ENCODE measurements at regions not wholly inside any gene's neighbourhood (a gene's known extent, or its start where the extent isn't known, plus 50 kb on each side); places are given as distances from the start of the nearest gene placed in this dataset.

DNA sequence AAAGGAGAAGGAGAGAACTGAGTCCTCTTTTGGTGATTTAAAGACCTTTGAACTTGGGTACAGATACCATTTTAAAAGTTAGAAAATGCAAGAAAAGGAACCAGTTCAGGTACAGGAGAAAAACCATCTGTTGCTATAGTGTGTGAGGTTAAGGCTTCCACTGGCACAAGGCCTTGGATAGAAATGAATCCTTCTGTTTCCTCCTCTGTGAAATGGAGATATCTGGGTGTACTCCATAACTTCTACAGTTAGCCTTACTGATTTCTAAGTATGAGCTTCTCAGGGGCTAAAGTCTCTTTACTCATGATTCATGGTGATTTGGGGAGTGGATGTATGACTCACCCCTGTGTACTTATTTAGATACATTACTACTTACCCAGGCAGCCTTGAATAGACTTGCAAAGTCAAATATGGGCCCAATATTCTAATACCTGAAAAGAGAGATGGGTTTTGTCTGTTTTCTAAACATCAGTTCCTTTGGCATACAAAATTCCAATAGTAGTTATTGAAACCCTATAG lies 117.2 kb upstream of the ADO start:
- DNase-seq: no peak
- Histone ChIP-seq H3K27ac (no peak overlapping the region), H3K4me1 (no peaks in the 10 kb centered on the region), H3K36me3 (replicated peaks in 1 of 2; ENCODE audit: insufficient read depth in 1 of 2, low read depth in 2 of 2) (no peaks in the 10 kb centered on the region), H3K4me3 (no peak overlapping the region), H3K9me3 (no peaks in the 10 kb centered on the region), H3K27me3 (no peaks in the 10 kb centered on the region)
- intact Hi-C loops (cut with DNase I): no loop called here
- TF ChIP-seq, protein P1, sequence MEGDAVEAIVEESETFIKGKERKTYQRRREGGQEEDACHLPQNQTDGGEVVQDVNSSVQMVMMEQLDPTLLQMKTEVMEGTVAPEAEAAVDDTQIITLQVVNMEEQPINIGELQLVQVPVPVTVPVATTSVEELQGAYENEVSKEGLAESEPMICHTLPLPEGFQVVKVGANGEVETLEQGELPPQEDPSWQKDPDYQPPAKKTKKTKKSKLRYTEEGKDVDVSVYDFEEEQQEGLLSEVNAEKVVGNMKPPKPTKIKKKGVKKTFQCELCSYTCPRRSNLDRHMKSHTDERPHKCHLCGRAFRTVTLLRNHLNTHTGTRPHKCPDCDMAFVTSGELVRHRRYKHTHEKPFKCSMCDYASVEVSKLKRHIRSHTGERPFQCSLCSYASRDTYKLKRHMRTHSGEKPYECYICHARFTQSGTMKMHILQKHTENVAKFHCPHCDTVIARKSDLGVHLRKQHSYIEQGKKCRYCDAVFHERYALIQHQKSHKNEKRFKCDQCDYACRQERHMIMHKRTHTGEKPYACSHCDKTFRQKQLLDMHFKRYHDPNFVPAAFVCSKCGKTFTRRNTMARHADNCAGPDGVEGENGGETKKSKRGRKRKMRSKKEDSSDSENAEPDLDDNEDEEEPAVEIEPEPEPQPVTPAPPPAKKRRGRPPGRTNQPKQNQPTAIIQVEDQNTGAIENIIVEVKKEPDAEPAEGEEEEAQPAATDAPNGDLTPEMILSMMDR (IDR thresholded peaks at IDR 0.05): no peak
- TF ChIP-seq POLR2A (IDR thresholded peaks at IDR 0.05): no peak
- no peak for ATAC-seq

DNA sequence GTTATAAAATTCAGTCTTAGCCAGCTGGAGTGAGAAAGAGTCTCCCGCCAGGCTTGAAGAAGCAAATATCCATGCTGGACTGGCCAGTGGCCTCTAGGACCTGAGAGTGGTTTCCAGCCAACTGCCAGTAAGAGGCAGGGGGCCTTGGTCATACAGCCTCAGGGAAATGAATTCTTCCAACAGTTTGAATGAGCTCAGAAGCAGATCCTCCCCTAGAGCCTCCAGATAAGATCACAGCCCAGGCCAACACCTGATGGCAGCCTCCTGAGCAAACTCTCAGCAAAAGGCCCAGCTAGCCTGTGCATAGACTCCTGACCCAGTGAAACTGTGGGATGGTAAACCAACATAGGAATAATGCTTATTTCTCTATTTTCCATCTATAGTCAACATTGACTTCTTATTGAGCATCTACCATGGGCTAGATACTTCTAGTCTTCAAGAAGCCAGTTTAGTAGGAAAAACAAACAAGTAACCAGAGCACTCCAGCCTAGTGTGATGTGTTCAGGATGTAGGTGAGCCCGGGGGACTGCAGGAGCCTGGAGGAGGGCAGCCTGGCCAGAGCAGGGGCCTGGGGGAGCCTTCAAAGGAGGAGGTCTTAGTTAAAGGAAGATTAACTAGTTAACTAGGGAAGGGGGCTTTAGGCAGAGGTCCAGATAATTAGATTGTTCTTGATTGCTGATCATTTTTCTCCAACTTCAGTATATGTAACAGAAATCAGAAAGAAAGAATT lies 115.4 kb upstream of the ADO start:
- H3K4me3 ChIP-seq: no peak overlapping the region
- TF ChIP-seq POLR2A (IDR thresholded peaks at IDR 0.05): no peak
- intact Hi-C loops (cut with DNase I): no loop called here
- DNase-seq (no peak), ATAC-seq (no peak)
- no peaks in the 10 kb centered on the region for H3K9me3 ChIP-seq
- no peaks in the 10 kb centered on the region for H3K4me1 ChIP-seq
- 60 to 62% methylated on average over 2 of the region's 2 CpGs for WGBS, 2 donors
- no peak overlapping the region for H3K27ac ChIP-seq
- H3K36me3 ChIP-seq (replicated peaks in 1 of 2; ENCODE audit: insufficient read depth in 1 of 2, low read depth in 2 of 2): no peaks in the 10 kb centered on the region
- no peaks in the 10 kb centered on the region for H3K27me3 ChIP-seq

DNA sequence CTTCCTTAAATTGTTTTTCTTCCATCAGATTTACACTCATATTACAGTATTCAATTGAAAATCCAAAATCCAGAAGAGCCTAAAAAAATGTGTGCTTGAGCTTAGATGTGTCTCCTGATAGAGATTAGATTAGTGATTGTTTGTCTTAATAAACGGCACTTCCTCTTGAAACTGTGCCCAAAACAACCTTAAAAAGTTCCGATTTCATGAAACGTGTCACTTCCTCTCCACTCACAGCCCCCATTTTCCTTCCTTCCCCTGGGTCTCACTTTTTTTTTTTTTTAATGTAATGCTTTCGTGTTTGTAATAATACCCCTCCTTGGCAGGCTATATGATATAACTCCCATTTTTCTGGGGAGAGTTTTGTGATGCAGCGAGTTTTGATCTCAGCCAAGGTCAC lies 114.8 kb upstream of the ADO start:
- ATAC-seq: no peak
- whole genome bisulfite sequencing, 2 donors: 40 to 52% methylated on average over 5 of the region's 5 CpGs

DNA sequence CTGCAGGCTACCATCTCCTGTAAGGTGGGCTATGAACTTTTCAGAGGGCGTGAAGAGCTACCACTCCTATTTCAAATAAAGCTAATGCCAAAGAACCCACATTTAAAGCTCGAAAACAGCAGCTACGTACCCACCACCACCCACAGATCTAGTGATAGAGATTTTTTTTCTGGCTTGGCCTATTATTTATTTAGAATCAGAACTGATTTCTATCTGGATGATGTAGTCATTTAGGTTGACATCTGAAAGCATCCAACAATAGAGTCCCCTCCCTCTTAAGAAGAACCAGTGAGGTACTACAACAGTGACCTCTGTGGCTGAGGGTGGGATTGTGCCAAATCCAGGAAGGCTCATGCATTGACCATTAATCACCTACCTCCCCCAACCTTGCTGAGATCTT lies 113.8 kb upstream of the ADO start:
- Histone ChIP-seq H3K9me3 (no peaks in the 10 kb centered on the region), H3K4me3 (no peak overlapping the region), H3K27ac (no peak overlapping the region), H3K4me1 (no peaks in the 10 kb centered on the region), H3K27me3 (no peaks in the 10 kb centered on the region), H3K36me3 (replicated peaks in 1 of 2; ENCODE audit: insufficient read depth in 1 of 2, low read depth in 2 of 2) (no peaks in the 10 kb centered on the region)
- TF ChIP-seq, protein P1 (IDR thresholded peaks at IDR 0.05): no peak
- no peak for TF ChIP-seq POLR2A (IDR thresholded peaks at IDR 0.05)
- ATAC-seq: no peak
- intact Hi-C loops (cut with DNase I): no loop called here
- 49 to 67% methylated on average over 3 of the region's 3 CpGs for WGBS, 2 donors
- DNase-seq: no peak

More for the DNA sequence above, 114.8 kb upstream of the ADO start:
- no peak overlapping the region for H3K27ac ChIP-seq
- no peak for TF ChIP-seq POLR2A (IDR thresholded peaks at IDR 0.05)
- TF ChIP-seq, protein P1 (IDR thresholded peaks at IDR 0.05): no peak
- no peaks in the 10 kb centered on the region for H3K36me3 ChIP-seq (replicated peaks in 1 of 2; ENCODE audit: insufficient read depth in 1 of 2, low read depth in 2 of 2)
- no peaks in the 10 kb centered on the region for H3K27me3 ChIP-seq
- H3K4me1 ChIP-seq: no peaks in the 10 kb centered on the region
- no peak overlapping the region for H3K4me3 ChIP-seq
- no peaks in the 10 kb centered on the region for H3K9me3 ChIP-seq
- no peak for DNase-seq
- intact Hi-C loops (cut with DNase I): no loop called here

DNA sequence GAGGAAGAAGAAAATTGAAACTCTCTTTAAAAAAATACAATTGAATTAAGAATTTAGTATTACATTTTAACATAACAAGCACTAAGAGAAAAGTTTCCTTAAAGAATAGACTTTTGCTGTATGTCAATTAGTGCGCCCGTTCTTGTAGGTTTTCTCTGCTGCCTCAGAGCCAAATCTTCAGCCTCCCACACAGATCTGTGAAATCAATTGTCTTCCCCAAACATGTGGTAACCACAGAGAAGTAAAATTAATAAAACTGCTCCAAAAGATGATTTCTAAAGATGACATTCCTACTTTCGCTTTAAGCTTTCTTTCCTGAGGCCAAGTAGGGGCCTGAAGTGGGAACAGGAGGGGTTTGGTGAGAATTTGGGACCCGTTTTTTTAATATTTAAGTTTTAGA lies 113.2 kb upstream of the ADO start:
- Histone ChIP-seq H3K9me3 (no peaks in the 10 kb centered on the region), H3K36me3 (replicated peaks in 1 of 2; ENCODE audit: insufficient read depth in 1 of 2, low read depth in 2 of 2) (no peaks in the 10 kb centered on the region), H3K27me3 (no peaks in the 10 kb centered on the region), H3K27ac (no peak overlapping the region), H3K4me3 (no peak overlapping the region), H3K4me1 (no peaks in the 10 kb centered on the region)
- intact Hi-C loops (cut with DNase I): no loop called here
- WGBS, 2 donors: 42 to 58% methylated on average over 4 of the region's 4 CpGs
- ATAC-seq (no peak), DNase-seq (no peak)
- TF ChIP-seq, protein P1 (IDR thresholded peaks at IDR 0.05): no peak
- no peak for TF ChIP-seq POLR2A (IDR thresholded peaks at IDR 0.05)

Data from body of pancreas (tissue), 4 donors.